Upper lobe of right lung (tissue), 1 donor: ENCODE measurements at regions not wholly inside any gene's neighbourhood (a gene's known extent, or its start where the extent isn't known, plus 50 kb on each side); places are given as distances from the start of the nearest gene placed in this dataset.
A peak's percentile ranks its signal among the peaks of the same experiment; 100 is the strongest.

ENCODE experiments used
- ATAC-seq: fragments of 200-7000 bp; cut with Tn5 transposase; one replicate; pipeline ENCODE4 v1.9.1; 2020; ENCODE audit warnings: mild to moderate bottlenecking, moderate library complexity
- DNase-seq: peaks from one replicate; pipeline ENCODE4 v3.0.0-alpha.2; 2020
- H3K27ac ChIP-seq: fragments of 200-600 bp; one replicate; pipeline ENCODE4 v1.8.0; 2022
- H3K27me3 ChIP-seq: fragments of 200-600 bp; one replicate; pipeline ENCODE4 v1.8.0; 2022; ENCODE audit warnings: mild to moderate bottlenecking
- H3K36me3 ChIP-seq: fragments of 200-600 bp; one replicate; pipeline ENCODE4 v1.8.0; 2022
- H3K4me1 ChIP-seq: fragments of 200-600 bp; one replicate; pipeline ENCODE4 v1.8.0; 2022
- H3K4me3 ChIP-seq: fragments of 200-600 bp; one replicate; pipeline ENCODE4 v1.8.0; 2022; ENCODE audit warnings: mild to moderate bottlenecking
- H3K9me3 ChIP-seq: fragments of 200-600 bp; one replicate; pipeline ENCODE4 v1.8.0; 2022
- CTCF ChIP-seq: fragments of 200-600 bp; IDR thresholded peaks from one replicate; pipeline ENCODE4 v1.8.0; 2022; ENCODE audit warnings: antibody characterized with exemption
- intact Hi-C: fragments of 100-400 bp; cut with DNase I; formaldehyde crosslinking; loops from one replicate; pipeline ENCODE4 v1.11.0; 2022
- donor health status: DM: no; HTN: yes; CAD: no; lungs with severe emphysema.

- intact Hi-C loops = no loop called here
- H3K36me3 ChIP-seq = no peaks in the 10 kb centered on the region
- ATAC-seq (no peak), DNase-seq (no peak)
- no peaks in the 10 kb centered on the region for H3K4me1 ChIP-seq
- TF ChIP-seq CTCF = peak; percentile 37
- no peak overlapping the region for H3K27ac ChIP-seq
- H3K27me3 ChIP-seq = no peaks in the 10 kb centered on the region
- H3K9me3 ChIP-seq = no peaks in the 10 kb centered on the region
- H3K4me3 ChIP-seq = no peak overlapping the region
Observed at GRCh38 chr13:62320129-62321108, 904.8 kb upstream of the PCDH20 start.

GRCh38 chr13:62309904-62310303 lies 894.3 kb upstream of the PCDH20 start:
- no peaks in the 10 kb centered on the region for H3K36me3 ChIP-seq
- H3K27me3 ChIP-seq = no peaks in the 10 kb centered on the region
- no peak for DNase-seq
- H3K9me3 ChIP-seq = no peaks in the 10 kb centered on the region
- TF ChIP-seq CTCF = no peak
- no peak overlapping the region for H3K4me3 ChIP-seq
- no peak overlapping the region for H3K27ac ChIP-seq
- no peak for ATAC-seq
- H3K4me1 ChIP-seq = no peaks in the 10 kb centered on the region
- intact Hi-C loops = no loop called here

- DNase-seq = no peak
- ATAC-seq = no peak
- intact Hi-C loops = no loop called here
- Histone ChIP-seq H3K27me3 (no peaks in the 10 kb centered on the region), H3K4me1 (no peaks in the 10 kb centered on the region), H3K27ac (no peak overlapping the region), H3K36me3 (no peaks in the 10 kb centered on the region), H3K9me3 (no peaks in the 10 kb centered on the region), H3K4me3 (peak overlapping the region; percentile 1)
- no peak for TF ChIP-seq CTCF
Observed at GRCh38 chr13:62305756-62306155, 890.1 kb upstream of the PCDH20 start.

- ATAC-seq = no peak
- H3K27me3 ChIP-seq = no peaks in the 10 kb centered on the region
- H3K4me3 ChIP-seq = no peak overlapping the region
- H3K36me3 ChIP-seq = no peaks in the 10 kb centered on the region
- no peaks in the 10 kb centered on the region for H3K9me3 ChIP-seq
- no peak for TF ChIP-seq CTCF
- H3K27ac ChIP-seq = no peak overlapping the region
- DNase-seq = no peak
- no peaks in the 10 kb centered on the region for H3K4me1 ChIP-seq
- intact Hi-C loops = no loop called here
Observed at GRCh38 chr13:62302341-62302740, 886.7 kb upstream of the PCDH20 start.

GRCh38 chr13:62299988-62300387 lies 884.3 kb upstream of the PCDH20 start:
- no peak overlapping the region for H3K4me3 ChIP-seq
- DNase-seq (no peak), ATAC-seq (no peak)
- no peak for TF ChIP-seq CTCF
- no peaks in the 10 kb centered on the region for H3K9me3 ChIP-seq
- H3K27me3 ChIP-seq = no peaks in the 10 kb centered on the region
- no peak overlapping the region for H3K27ac ChIP-seq
- intact Hi-C loops = no loop called here
- no peaks in the 10 kb centered on the region for H3K36me3 ChIP-seq
- no peaks in the 10 kb centered on the region for H3K4me1 ChIP-seq
